C4-2B (cell line): ENCODE measurements at regions not wholly inside any gene's neighbourhood (a gene's known extent, or its start where the extent isn't known, plus 50 kb on each side); places are given as distances from the start of the nearest gene placed in this dataset.

ENCODE experiments used
- CTCF ChIP-seq: fragments of 450-650 bp; conservative IDR thresholded peaks from 2 replicates; pipeline ENCODE4 v1.5.1; 2017; ENCODE audit warnings: mild to moderate bottlenecking
- ZFX ChIP-seq: fragments of 450-650 bp; IDR thresholded peaks from 2 replicates; pipeline ENCODE4 v1.6.1; 2017

DNA sequence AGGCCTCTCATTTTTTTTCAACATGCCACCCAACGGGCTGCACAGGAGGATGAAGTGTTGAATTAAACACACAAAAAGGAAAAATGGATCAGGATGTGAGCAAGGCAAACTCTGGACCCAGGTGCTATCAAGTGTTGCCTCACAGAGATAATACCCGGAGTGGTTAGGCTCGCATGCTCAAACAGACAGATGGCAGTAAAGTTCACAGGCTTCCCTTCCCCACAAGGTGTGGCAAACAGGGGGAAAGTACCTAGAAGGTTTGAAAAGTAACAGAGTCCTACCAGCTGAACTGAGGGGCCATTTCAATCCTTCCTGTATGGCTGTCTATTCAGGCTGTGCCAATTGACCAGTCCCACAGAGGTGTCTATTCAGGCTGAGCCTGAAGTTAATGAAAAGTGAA is 123.9 kb upstream of the GC start:
- no peak for TF ChIP-seq ZFX
- TF ChIP-seq CTCF: no peak
